G401 (cell line): ENCODE measurements at regions not wholly inside any gene's neighbourhood (a gene's known extent, or its start where the extent isn't known, plus 50 kb on each side); places are given as distances from the start of the nearest gene placed in this dataset.

Experiments used
- DNase-seq: peaks from one replicate; pipeline ENCODE4 v3.0.0-alpha.2; 2015; ENCODE audit warnings: low spot score
- in situ Hi-C: cut with HindIII; loops from 2 replicates; pipeline ENCODE4 v1.10.0; 2016; ENCODE audit warnings: low sequenced_read_pairs, mixed read lengths

DNA sequence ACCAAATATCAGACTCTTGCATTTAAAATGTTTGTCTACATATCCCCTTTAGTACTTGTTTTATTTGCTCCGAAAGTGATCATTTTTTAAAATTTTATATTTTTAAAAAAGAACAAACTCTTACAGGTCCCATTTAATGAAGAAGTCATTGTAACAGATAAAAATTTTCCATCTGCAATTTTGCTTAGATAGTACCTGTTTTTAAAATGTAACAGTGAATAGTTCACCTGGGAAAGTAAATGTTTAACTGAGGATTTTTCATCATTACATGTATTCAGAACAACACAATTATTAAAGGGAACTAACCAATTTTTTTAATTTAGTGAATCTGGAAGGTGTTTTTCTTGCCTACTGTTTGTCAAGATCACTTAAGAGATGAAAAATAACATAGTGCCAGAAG, 1099.5 kb upstream of the PHF14 start:
- in situ Hi-C loops = no loop called here
- no peak for DNase-seq

DNA sequence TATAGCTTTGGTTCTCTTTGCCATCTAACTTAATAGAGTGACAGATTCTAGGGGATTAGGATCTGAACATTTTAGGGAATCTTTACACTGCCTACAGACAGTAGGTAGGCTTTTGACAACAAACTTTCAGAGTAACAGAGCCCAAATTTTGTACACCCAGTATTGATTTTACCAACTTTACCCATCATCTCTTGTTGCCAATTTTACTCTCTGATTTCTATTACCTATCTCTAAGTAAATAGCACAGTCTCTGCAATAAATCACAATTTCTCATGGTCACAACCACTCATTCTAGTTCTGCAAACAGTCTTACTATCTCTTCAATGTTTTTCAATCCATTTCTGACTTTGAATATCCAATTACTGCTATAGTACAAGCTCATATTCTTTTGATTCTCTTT, 1097.6 kb upstream of the PHF14 start:
- in situ Hi-C loops = no loop called here
- no peak for DNase-seq

DNA sequence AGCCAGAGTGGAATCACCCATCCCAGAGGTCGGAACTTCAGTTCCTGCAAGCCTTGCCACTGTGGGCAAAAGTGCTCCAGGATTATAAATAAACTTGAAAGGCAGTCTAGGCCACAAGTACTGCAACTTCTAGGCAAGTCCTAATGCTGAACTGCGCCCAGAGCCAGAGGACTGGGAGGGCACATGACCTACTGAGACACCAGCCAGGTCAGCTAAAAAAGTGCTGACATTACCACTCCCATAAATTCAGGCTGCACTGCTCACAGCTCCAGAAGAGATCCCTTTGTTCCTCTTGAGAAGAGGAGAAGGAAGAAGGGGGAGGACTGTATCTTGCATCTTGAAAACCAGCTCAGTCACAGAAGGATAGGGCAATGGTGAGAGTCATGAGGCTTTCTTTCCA, 1084.1 kb upstream of the PHF14 start:
- in situ Hi-C loops = no loop called here
- no peak for DNase-seq

DNA sequence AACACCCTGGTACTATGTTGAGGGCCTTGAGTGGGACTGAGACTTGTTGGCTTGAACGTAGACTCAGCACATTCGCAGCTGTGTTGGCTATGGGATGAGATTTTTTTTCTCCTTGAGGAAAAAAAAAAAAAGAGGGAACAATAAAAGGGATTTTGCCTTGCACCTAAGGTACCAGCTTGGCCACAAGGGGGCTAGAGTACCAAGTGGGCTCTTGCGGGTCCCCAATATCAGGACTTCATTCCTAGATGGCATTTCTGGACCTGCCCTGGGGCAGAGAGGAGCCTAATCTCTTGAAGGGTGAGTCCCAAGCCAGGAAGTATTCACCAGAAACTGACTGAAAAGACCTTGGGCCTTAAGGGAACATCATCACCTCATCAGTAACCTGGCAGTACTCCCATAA, 1083.6 kb upstream of the PHF14 start:
- no peak for DNase-seq
- in situ Hi-C loops = no loop called here

DNA sequence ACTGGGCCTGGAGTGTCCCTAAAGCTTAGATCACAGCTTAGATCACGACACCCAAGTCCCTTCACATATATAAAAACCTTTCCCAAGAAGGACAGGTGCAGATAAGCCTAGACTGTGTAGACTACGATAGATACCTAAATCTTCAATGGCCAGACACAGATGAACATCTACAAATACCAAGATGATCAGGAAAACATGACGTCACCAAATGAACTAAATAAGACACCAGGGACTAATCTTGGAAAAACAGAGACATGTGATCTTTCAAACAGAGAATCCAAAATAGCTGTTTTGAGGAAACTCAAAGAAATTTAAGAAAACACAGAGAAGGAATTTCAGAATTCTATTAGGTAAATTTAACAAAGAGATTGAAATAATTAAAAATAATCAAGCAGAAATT, 1082.6 kb upstream of the PHF14 start:
- in situ Hi-C loops = no loop called here
- DNase-seq = no peak

DNA sequence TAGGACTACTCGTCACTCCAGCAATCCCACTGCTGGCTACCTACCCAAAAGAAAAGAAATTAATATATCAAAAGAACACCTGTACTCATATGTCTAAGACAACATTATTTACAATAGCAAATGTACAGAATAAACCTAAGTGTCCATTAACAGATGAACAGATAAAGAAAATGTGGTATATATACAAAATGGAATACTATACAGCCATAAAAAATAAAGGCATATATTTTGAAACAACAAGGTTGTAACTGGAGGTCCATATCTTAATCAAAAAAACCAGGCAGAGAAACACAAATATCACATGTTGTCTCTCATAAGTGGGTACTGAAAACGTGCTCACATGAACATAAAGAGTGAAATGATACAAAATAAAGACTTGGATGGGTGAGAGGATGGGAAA, 1073.3 kb upstream of the PHF14 start:
- DNase-seq = no peak
- in situ Hi-C loops = no loop called here

DNA sequence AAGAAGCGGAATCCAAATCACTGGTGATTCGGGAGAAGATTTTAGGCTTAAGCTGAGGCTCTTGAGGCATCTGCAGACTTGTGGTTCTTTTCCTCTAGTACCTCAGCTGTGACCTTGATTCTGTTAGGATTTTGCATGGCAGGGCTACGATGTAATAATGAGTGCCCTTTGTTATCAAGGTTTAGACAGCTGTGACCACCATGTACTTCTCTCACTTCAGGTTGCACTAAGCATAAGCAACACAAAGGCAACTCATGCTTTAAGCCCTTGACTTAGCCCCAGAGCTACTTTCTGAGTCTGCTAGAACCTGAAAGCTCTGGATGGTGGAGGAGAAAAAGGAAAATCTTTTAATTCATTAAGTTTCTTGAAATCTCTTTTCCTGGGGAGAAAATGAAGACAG, 1052.3 kb upstream of the PHF14 start:
- in situ Hi-C loops = no loop called here
- no peak for DNase-seq

DNA sequence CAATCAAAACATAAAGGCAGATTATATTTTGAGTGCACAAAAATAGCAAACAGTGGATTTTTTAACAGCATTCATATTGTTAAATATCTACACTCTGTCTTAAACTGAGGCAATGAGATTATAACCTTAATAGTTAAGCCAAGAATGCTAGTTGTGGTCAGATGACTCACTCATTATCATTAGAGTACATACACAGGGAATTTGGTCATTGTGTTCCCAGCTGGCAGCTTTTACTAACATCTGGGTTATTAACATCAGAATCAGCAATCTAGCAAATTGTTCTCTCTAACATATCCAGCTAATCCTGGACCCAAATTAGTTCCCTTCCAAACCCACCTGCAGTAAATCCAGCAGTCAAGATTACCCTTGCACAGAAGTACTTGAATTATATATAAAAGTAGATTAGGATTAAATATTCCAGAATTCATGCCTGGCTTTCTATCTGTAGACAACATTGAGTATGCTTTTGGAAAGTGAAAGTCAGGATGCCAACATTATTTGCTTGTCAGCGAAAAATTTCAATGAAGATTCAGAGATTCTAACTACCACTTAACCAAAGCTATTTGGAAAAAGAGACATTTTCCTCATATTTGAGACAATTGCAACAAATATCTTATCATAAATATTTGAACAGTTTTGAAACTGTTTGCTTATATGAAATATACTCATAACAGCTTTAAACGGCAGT, 1035.6 kb upstream of the PHF14 start:
- in situ Hi-C loops = no loop called here
- DNase-seq = no peak

DNA sequence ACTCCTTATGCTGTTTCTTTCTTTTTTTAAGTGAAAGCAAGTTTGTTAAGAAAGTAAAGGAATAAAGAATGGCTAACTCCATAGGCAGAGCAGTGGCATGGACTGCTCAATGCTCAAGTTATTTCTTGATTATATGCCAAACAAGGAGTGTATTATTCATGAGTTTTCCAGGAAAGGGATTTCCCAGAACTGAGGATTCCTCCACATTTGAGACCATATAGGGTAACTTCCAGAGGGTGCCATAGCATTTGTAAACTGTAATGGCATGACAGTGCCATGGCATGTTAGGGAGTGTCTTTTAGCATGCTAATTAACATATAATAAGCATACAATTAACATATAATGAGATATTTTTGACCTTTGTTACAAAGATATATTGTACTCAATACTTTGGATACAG, 1034.5 kb upstream of the PHF14 start:
- DNase-seq = no peak
- in situ Hi-C loops = no loop called here

DNA sequence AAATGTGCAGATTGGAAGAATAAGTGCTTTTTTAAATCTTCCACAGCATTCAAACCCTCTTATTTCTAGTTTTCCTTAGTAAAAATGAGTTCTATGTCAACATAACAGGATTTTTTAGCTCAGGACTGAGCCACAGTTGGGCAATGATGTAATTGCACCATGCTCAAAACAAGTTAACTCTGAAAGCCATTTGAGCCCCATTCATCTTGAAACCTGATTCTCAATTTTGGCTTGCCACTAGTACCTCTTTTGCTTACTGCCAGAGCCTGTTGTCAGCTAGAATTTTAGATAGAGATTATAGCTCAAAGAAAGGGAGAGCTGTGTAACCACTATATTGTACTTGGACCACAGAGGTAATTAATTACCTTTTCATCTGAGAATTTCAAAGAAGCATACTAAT, 1028.5 kb upstream of the PHF14 start:
- in situ Hi-C loops = no loop called here
- no peak for DNase-seq

DNA sequence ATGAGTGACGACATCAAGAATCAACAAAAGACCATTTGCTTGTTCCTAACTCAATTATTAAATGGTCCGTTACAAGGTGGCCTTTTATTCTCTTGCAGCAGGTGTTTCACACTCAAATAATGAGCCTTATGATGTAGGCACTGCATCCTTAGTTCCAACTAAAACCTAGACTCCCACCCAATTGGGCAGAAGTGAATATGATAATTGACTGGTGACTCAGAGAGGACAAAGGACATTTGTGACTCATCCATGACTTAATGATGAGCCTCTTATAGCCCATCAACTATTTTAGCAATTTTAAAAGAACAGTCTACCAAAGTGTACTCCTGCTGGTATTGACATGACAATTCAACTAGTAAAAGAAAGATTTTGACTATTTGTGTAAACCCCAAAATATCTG, 1027.8 kb upstream of the PHF14 start:
- DNase-seq = no peak
- in situ Hi-C loops = no loop called here

DNA sequence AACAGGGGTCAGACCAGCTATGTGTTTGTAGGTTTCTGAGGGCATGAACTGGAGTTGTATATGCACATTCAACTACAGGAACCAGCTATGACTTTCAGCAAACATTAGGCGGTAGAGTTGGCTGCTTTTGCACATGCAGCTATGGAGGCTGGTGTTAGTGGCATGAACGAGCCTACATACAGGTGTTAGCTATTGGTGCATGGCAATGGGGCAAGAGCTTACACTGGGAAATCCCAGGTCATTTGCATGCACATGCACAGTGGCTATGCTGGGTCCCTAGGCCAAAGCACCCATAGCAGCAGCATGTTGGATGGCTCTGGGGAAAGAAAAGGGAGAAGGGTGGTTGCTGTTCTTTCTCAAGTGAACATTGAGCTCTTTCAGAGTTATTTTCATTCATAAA, 1018.5 kb upstream of the PHF14 start:
- in situ Hi-C loops = no loop called here
- no peak for DNase-seq

DNA sequence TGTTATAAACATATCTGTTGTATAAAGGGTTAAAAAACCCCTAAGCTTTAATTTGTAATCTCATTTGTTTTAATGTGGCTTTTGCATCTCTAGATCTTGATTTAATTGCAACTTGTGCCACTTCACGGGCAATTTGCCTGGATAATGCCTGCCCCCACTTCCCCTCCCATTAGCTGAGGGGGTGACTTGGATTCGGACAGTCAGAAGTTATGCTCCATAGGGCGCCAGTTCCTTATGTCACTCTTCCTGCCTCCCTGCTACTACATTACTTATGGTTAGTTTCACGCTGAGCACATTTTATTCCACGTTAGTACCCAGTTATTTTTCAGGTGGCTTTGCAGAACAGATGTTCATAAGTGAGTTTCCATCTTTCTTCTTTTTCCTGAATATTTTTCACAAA, 1015.2 kb upstream of the PHF14 start:
- in situ Hi-C loops = no loop called here
- peak; percentile 13 for DNase-seq

DNA sequence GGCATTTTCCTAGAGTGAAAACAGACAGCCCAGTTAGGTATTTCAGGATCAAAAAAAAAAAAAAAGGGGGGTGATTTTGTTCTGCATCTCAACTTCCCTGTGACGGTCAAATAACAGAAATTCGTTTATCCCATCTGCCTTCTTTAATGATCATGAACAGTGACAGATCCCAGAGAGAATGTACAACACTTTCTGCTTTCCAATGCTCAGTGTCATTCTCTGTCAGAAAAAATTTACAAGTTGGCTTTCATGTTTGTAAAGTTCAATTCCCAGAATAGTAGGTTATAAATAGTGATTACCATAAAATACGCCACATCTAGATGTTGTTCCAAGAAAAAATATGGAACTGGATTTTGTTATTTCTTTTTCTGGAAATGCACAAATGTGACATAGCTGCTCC, 1013.2 kb upstream of the PHF14 start:
- in situ Hi-C loops = no loop called here

DNA sequence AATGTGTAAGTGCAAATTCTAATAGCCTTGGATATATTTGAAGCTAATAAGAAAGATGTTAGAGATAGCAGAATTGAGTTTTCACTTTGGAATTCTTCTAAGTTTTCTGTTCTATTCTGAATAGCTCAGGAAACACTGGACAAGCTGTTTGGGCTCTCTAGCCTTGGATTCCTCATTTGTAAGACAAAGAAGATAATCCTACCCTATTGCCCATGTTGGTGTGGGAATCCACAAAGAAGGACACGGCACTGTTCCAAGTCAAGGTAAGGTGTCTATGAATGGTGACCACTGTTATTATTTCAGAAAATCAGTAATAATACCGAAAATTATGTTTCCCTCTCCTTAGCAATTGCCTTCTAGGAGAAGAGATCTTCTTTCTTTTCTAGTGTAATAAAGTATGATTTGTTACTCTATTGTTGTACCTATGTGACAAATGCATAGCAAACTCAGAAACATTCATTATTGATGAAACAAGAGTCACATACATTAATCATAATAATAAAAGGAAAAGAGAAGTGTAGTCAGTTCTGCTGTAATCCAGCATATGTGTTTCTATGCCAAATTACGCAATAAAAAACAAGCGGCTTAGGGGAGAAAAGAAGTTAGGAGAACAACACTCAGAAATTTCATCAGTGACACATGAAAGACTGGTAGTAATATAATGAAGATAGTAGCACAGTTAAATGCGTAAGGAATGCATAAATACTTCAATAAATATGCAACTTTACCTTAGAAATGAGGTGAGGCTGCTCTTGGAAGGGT, 1012.3 kb upstream of the PHF14 start:
- in situ Hi-C loops = no loop called here
- DNase-seq = no peak

More for the DNA sequence above, 1013.2 kb upstream of the PHF14 start:
- no peak for DNase-seq

DNA sequence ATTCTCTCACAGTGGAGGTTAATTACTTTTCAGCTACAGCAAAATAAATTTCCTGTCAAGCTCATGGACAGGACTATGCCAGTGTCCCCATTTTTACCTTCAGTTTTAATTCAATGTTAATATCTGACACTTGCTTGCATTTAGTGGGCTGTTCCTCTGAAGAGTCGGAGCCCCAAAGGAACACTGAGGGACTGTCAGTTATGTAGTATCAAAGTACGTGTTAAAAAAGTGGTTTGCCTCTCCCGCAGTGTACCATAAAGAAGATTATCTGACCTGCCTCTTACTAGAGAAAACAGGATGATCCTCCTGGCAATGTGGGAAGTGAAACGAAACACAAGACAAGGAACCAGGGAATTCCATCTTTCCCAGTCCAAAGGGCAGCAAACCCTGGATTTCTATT, 1010.9 kb upstream of the PHF14 start:
- in situ Hi-C loops = no loop called here
- no peak for DNase-seq

DNA sequence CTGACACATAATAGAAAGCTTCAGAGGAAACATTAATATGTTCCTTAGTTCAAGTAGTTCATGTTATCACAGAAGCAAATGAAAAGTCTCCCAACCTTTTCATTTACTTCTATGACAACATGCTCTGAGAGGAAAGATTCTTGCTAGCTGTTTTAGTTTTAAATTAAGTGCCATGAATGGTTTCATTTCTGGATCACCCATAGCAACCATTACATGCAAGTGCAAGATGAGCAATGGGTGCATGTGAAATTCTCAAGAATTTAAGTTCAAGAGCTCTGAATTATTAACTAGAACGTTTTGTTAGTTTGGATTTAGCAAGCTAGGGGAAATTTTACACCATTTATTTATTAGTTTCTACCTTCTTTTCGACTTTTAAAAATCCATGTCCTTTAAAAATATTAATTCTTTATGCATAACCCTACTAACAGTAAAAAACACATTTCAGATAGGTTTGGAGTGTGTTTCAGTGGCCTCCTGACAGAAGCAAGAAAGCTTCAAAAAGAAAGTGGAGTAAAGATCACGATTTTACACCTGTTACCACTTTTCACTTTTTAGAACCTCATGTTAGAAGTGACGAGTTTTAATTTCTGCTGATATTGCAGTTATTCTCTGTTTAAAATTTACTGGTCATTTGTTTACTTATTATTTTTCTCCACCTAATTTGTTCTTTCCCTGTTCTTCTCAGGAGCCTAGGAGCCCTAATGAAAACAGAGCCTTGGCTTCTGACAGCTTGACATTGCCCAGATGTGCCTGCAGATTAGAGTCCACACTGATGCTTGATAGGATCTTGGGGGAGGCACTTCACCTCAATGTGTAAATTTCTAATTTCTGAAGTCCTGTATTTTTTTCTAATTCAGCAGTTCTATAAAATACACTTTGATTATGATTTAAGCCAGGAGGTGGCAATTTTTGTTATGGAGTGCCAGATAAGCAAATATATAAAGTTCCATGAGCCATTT, 995.3 kb upstream of the PHF14 start:
- in situ Hi-C loops = no loop called here
- no peak for DNase-seq

DNA sequence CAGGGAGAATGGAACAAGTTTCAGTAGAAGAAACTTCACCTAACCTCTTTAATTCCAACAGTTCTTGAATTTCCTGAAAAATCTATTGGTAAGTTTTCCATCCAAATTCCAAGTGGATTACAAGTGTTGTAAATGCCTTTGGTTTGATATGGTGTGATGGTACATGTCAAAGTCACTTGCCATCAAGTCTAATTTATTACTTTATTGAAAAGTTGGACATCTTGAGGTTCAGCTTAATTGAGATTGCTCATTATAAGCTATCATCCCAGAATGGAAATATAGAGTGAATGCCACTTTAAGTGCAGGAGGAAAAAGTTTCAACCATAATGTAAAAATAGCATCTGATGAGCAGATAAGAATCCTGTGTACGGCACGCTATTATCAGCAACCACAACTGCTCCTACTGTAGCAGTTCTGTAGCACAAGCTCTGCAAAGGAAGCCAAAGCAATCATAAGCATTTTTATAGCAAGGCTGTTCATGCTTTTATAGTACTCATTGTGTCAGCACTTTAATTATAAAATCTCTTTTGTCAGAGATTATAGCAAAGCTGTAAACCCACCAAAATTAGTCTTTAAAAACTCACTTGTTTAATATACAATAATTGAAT, 991.8 kb upstream of the PHF14 start:
- DNase-seq = no peak
- in situ Hi-C loops = no loop called here

DNA sequence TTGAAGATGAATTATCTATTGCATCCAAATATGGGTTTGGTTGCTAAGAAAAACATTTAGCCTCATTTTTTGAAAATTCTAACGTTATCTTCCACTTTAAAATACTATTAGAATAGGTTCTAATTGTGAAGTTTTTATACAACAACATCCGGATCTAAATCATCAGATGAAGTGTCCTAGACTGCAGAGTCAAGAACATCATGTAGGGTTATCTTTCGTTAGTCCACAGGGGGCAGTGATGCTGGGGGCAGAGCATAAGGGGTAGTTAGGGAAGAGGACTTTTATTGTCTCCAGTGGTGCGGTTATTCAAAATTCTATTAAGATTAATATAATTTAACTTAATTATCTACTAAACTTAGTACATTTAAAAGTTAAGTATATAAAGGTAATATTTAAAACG, 990.6 kb upstream of the PHF14 start:
- DNase-seq = no peak
- in situ Hi-C loops = no loop called here

DNA sequence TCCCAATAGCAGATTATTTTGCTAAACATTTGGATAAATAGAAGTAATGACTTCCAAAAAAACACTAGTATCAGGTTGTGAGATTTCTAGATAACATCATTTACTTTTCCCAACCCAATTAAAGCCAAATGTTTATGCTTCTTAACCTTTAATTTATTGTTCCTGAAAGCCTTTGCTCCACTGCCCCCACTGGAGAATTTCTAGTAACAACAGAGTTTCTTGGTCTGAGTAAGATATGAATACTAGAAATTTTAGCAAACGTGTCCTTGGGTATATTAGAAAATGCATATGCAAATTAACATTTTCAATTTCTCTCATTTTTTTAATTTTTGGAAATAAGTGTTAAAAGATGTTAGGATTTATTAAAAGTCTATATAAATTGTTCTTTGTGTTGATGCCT, 958.0 kb upstream of the PHF14 start:
- in situ Hi-C loops = no loop called here
- DNase-seq = no peak
